ENCODE measurements at regions not wholly inside any gene's neighbourhood (a gene's known extent, or its start where the extent isn't known, plus 50 kb on each side); places are given as distances from the start of the nearest gene placed in this dataset.

DNA sequence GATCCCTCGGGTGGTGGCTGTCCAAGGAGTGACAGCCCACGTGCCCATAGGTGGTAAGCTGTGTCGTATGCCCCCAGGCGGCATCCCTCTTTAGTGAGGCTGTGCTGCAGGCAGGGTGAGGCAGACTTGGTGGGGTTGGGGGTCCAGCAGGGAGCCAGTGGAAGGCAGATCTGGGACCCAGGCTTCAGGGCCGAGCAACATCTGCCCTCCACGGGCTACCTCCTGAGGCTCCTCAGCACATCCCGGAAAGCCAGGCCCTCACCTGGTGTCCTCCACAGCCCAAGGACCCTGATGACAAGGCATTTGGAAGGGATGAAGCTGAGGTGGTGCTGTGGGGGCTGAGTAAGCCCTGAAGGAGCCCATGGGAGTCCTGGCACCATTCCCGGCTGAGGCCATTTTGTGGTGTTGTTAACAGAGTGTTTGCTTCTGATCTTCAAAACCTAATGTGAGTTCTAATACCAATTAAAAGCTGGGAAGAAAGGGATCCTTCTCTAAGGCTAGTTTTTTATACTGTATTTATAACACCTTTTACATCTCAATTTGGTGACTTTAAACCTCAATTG lies 295.8 kb upstream of the IRX2 start:
- no peak overlapping the region for H3K4me3 Mint-ChIP-seq (ENCODE audit: low read depth)
- TF ChIP-seq, protein P1, sequence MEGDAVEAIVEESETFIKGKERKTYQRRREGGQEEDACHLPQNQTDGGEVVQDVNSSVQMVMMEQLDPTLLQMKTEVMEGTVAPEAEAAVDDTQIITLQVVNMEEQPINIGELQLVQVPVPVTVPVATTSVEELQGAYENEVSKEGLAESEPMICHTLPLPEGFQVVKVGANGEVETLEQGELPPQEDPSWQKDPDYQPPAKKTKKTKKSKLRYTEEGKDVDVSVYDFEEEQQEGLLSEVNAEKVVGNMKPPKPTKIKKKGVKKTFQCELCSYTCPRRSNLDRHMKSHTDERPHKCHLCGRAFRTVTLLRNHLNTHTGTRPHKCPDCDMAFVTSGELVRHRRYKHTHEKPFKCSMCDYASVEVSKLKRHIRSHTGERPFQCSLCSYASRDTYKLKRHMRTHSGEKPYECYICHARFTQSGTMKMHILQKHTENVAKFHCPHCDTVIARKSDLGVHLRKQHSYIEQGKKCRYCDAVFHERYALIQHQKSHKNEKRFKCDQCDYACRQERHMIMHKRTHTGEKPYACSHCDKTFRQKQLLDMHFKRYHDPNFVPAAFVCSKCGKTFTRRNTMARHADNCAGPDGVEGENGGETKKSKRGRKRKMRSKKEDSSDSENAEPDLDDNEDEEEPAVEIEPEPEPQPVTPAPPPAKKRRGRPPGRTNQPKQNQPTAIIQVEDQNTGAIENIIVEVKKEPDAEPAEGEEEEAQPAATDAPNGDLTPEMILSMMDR (IDR thresholded peaks at IDR 0.05; ENCODE audit: unreplicated experiment), result no peak
- no peaks in the 10 kb centered on the region for H3K36me3 Mint-ChIP-seq (ENCODE audit: insufficient read depth)
- no peak overlapping the region for H3K27ac Mint-ChIP-seq
- peaks cover 23% of the 10 kb centered on the region for H3K27me3 Mint-ChIP-seq
- H3K4me1 Mint-ChIP-seq (ENCODE audit: low read depth), result peaks cover 5% of the 10 kb centered on the region
- DNase-seq (ENCODE audit: low spot score, unreplicated experiment), result no peak
- peaks cover 5% of the 10 kb centered on the region for H3K9me3 Mint-ChIP-seq (ENCODE audit: low read depth)

DNA sequence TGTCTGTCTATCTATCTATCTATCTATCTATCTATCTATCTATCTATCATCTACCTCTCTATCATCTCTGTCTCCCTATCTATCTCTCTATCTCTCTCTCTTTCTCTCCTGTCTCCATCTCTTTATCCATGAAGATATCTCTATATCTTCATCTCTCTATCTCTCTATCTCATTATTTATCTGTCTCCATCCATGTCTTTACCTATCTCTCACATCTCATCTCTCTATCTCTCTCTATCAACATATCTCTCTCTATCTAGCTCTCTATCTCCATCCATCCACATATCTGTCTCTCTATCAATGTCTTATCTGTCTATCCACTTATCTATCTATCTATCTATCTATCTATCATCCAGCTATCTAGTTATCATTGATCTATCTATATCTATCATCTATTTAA lies 292.1 kb upstream of the IRX2 start:
- DNase-seq (ENCODE audit: low spot score, unreplicated experiment), result no peak
- H3K36me3 Mint-ChIP-seq (ENCODE audit: insufficient read depth), result no peaks in the 10 kb centered on the region
- H3K27me3 Mint-ChIP-seq, result peaks cover 22% of the 10 kb centered on the region
- H3K4me1 Mint-ChIP-seq (ENCODE audit: low read depth), result peaks cover 5% of the 10 kb centered on the region
- H3K9me3 Mint-ChIP-seq (ENCODE audit: low read depth), result peaks cover 5% of the 10 kb centered on the region
- no peak overlapping the region for H3K4me3 Mint-ChIP-seq (ENCODE audit: low read depth)
- H3K27ac Mint-ChIP-seq, result no peak overlapping the region
- TF ChIP-seq, protein P1 (IDR thresholded peaks at IDR 0.05; ENCODE audit: unreplicated experiment), result no peak

DNA sequence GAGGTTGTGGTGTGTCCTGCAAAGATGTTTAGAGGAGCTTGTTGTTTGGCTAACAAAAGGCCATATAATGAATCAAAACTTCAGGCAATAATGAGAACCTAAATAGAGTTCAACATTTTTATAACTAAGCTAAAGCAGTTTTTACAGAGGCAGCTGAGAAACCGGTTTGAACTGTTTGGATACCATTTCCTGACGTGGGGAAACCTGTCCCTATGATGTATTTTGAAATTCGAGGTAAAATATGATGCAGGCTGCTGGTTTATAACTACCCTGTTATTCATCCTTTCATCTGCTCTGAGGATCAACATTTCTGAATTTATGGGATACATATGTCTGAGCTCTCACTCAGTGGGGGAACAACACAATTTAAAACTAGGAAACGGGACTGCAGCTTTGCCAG lies 289.5 kb upstream of the IRX2 start:
- TF ChIP-seq, protein P1 (IDR thresholded peaks at IDR 0.05; ENCODE audit: unreplicated experiment), result no peak

DNA sequence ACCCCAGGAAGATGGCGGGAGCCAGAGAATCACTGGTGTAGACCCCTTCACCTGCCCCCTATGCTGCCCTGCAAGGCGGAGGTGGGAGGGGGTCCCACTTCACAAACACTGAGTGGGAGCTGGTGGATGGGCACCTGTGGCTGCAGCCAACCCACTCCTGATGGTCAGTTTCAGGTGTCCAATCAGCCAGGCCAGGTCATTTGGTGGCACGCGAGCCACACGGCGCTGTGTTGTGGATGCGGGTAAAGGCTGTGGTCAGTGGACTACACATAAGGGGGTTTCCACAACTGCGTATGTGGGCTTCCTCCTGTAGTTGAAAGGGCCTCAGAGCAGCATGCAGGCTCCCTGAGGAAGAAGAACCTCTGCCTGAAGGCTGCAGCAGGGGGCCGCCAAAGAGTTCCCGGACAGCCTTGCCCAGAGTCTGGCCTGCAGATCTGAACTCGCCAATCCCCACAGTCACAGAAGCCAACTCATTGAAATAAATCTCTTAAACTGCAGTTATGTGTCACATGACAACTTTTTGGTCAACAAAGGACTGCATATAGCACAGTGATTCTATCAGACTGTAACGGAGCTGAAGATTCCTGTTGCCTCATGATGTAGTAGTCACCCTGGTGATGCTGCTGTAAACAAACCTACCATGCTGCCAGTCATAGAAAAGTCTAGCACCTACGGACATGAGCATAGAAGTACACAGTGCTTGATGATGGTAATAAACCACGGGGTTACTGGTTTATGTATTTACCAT lies 284.7 kb upstream of the IRX2 start:
- Mint-ChIP-seq H3K4me3 (ENCODE audit: low read depth) (no peak overlapping the region), H3K4me1 (ENCODE audit: low read depth) (no peaks in the 10 kb centered on the region), H3K36me3 (ENCODE audit: insufficient read depth) (no peaks in the 10 kb centered on the region), H3K9me3 (ENCODE audit: low read depth) (peaks cover 3% of the 10 kb centered on the region), H3K27me3 (peaks cover 10% of the 10 kb centered on the region), H3K27ac (no peak overlapping the region)
- TF ChIP-seq, protein P1 (IDR thresholded peaks at IDR 0.05; ENCODE audit: unreplicated experiment), result no peak
- DNase-seq (ENCODE audit: low spot score, unreplicated experiment), result no peak

More for the DNA sequence above, 289.5 kb upstream of the IRX2 start:
- Mint-ChIP-seq H3K27ac (no peak overlapping the region), H3K27me3 (peaks cover 15% of the 10 kb centered on the region), H3K4me1 (ENCODE audit: low read depth) (peaks cover 5% of the 10 kb centered on the region), H3K9me3 (ENCODE audit: low read depth) (peaks cover 8% of the 10 kb centered on the region), H3K36me3 (ENCODE audit: insufficient read depth) (no peaks in the 10 kb centered on the region), H3K4me3 (ENCODE audit: low read depth) (no peak overlapping the region)
- DNase-seq (ENCODE audit: low spot score, unreplicated experiment), result no peak

DNA sequence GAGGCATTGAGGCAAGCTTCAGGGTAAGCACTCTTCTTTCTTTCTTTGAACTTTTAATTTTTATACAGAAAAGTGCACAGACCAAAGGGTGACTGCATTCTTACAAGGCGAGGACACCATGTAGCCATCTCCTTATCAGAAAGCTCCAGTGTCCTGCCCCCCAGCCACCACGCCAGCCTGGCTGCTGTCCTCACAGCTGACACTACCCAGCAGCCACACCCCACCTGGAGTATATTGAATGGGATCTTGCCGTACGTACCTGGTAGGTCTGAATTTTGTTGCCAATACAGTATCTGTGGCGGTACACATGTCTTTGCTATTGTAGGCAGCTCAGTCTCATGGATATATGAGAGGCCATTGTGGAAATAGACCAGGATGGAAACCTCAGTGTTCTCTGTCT lies 284.0 kb upstream of the IRX2 start:
- Mint-ChIP-seq H3K4me1 (ENCODE audit: low read depth) (no peaks in the 10 kb centered on the region), H3K27me3 (peaks cover 11% of the 10 kb centered on the region), H3K4me3 (ENCODE audit: low read depth) (no peak overlapping the region), H3K36me3 (ENCODE audit: insufficient read depth) (no peaks in the 10 kb centered on the region), H3K27ac (no peak overlapping the region), H3K9me3 (ENCODE audit: low read depth) (peaks cover 3% of the 10 kb centered on the region)
- no peak for DNase-seq (ENCODE audit: low spot score, unreplicated experiment)
- TF ChIP-seq, protein P1 (IDR thresholded peaks at IDR 0.05; ENCODE audit: unreplicated experiment), result no peak
